Esophagus muscularis mucosa (tissue), 3 donors: ENCODE measurements at regions not wholly inside any gene's neighbourhood (a gene's known extent, or its start where the extent isn't known, plus 50 kb on each side); places are given as distances from the start of the nearest gene placed in this dataset.

Experiments
- POLR2A ChIP-seq: fragments of 450-650 bp; IDR thresholded peaks from one replicate; pipeline ENCODE4 v1.6.1; 2017; ENCODE audit warnings: antibody characterized with exemption, moderate library complexity, mild to moderate bottlenecking, low read depth
- TF ChIP-seq, protein P1 (sequence below), 3 experiments: fragments of 200-600 bp in 2 of 3; fragments of 450-650 bp in 1 of 3; sonication (generic) in 2 of 3; IDR thresholded peaks; one replicate each; pipeline ENCODE4 v1.5.1; 2017 to 2019; ENCODE audit warnings: antibody characterized with exemption in 3 of 3, mild to moderate bottlenecking in 2 of 3, moderate library complexity in 1 of 3

DNA sequence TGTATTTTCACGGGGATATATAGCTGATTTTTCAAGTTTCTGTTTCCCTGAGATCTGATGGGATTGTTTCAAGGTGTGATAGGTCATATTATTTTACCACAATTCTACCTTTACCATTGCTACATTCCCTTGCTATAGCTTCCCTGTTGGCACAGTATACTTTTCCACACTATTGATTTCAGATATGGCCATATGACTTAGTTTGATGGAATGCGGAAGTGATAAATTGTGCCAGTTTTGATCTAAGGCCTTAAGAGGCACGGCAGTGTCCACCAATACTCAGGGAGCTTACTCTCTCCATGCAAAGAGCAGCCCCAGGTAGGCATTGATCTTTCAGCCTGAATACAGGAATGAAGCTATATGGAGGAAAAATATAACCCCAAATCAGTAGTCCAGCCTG is 315.7 kb downstream of the SLC16A7 start:
- TF ChIP-seq, protein P1, sequence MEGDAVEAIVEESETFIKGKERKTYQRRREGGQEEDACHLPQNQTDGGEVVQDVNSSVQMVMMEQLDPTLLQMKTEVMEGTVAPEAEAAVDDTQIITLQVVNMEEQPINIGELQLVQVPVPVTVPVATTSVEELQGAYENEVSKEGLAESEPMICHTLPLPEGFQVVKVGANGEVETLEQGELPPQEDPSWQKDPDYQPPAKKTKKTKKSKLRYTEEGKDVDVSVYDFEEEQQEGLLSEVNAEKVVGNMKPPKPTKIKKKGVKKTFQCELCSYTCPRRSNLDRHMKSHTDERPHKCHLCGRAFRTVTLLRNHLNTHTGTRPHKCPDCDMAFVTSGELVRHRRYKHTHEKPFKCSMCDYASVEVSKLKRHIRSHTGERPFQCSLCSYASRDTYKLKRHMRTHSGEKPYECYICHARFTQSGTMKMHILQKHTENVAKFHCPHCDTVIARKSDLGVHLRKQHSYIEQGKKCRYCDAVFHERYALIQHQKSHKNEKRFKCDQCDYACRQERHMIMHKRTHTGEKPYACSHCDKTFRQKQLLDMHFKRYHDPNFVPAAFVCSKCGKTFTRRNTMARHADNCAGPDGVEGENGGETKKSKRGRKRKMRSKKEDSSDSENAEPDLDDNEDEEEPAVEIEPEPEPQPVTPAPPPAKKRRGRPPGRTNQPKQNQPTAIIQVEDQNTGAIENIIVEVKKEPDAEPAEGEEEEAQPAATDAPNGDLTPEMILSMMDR (IDR thresholded peaks at IDR 0.05), result no peak
- TF ChIP-seq POLR2A, result no peak
